Body of pancreas (tissue), 4 donors: ENCODE measurements at regions not wholly inside any gene's neighbourhood (a gene's known extent, or its start where the extent isn't known, plus 50 kb on each side); places are given as distances from the start of the nearest gene placed in this dataset.

Source experiments
- CTCF ChIP-seq, 7 experiments: fragments of 450-650 bp in 4 of 7; fragments of 200-600 bp in 3 of 7; sonication (generic) in 3 of 7; IDR thresholded peaks; one replicate each; pipeline ENCODE4 v1.5.1; 2016 to 2019; ENCODE audit warnings: antibody characterized with exemption in 7 of 7
- POLR2A ChIP-seq, 3 donors: fragments of 450-650 bp; IDR thresholded peaks; one replicate each; pipeline ENCODE4 v1.6.1; 2016; ENCODE audit warnings: antibody characterized with exemption in 3 of 3, mild to moderate bottlenecking in 2 of 3

GRCh38 chr1:244302876-244303609, 148.7 kb downstream of the ADSS2 start:
- no peak for TF ChIP-seq POLR2A (IDR thresholded peaks at IDR 0.05)
- TF ChIP-seq CTCF (IDR thresholded peaks at IDR 0.05), result no peak
